ENCODE measurements at regions not wholly inside any gene's neighbourhood (a gene's known extent, or its start where the extent isn't known, plus 50 kb on each side); places are given as distances from the start of the nearest gene placed in this dataset.

DNA sequence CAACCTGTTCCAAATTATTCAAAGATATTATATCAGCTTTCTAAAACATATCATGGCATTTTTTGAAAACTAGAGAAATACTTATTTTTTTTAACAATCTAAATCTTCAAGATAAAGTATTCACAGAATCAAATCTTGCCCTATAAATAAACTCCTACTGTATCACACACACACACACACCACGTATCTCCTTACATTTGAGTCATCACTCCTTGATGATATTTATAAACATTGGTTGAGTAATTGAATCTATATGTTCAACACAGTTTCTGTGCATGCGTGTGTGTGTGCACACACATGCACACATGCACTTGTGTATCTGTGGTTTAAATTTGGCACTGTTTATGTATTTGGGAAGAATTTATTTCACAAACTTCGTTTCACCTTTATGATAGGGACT, 1716.4 kb downstream of the EFNA5 start:
- TF ChIP-seq, protein P1, sequence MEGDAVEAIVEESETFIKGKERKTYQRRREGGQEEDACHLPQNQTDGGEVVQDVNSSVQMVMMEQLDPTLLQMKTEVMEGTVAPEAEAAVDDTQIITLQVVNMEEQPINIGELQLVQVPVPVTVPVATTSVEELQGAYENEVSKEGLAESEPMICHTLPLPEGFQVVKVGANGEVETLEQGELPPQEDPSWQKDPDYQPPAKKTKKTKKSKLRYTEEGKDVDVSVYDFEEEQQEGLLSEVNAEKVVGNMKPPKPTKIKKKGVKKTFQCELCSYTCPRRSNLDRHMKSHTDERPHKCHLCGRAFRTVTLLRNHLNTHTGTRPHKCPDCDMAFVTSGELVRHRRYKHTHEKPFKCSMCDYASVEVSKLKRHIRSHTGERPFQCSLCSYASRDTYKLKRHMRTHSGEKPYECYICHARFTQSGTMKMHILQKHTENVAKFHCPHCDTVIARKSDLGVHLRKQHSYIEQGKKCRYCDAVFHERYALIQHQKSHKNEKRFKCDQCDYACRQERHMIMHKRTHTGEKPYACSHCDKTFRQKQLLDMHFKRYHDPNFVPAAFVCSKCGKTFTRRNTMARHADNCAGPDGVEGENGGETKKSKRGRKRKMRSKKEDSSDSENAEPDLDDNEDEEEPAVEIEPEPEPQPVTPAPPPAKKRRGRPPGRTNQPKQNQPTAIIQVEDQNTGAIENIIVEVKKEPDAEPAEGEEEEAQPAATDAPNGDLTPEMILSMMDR (IDR thresholded peaks at IDR 0.05) = no peak
- no peak for TF ChIP-seq EZH2 (IDR thresholded peaks at IDR 0.05; ENCODE audit: borderline replicate concordance, insufficient read depth, low read depth, low read length, poor library complexity, severe bottlenecking)
